IMR-90 (cell line): ENCODE measurements at regions not wholly inside any gene's neighbourhood (a gene's known extent, or its start where the extent isn't known, plus 50 kb on each side); places are given as distances from the start of the nearest gene placed in this dataset.

Experiments
- ATAC-seq: fragments of 200-7000 bp; cut with Tn5 transposase; 2 replicates; pipeline ENCODE4 v1.9.1; 2020; ENCODE audit warnings: low read depth, mild to moderate bottlenecking, moderate library complexity
- BruUV-seq: library from RNA; stranded (reverse); fragments of 400-500 nt; replicated peaks from 2 replicates; lab custom pipeline; 2021; lab: Mats Ljungman, UMichigan
- CTCF ChIA-PET: fragments of 300-600 bp; formaldehyde crosslinking; extraction: SDS; loops from one replicate; lab custom pipeline; 2021; ENCODE audit warnings: antibody characterized with exemption; lab: Yijun Ruan, JAX
- POLR2A ChIA-PET: fragments of 300-600 bp; sonication (Branson Sonifier 250); formaldehyde crosslinking; loops from one replicate; lab custom pipeline; 2022; ENCODE audit warnings: antibody characterized with exemption; ENCODE audit not compliant: unreplicated experiment; lab: Charles Lee
- DNase-seq: peaks from one replicate; pipeline ENCODE4 v3.0.0; 2013
- H2AFZ ChIP-seq: replicated peaks from 2 replicates; pipeline ENCODE3; 2013; ENCODE audit warnings: low read length, mild to moderate bottlenecking; ENCODE audit not compliant: poor library complexity
- H2AK5ac ChIP-seq: 2 replicates; pipeline ENCODE4 v1.6.1; 2013; ENCODE audit warnings: low read depth, low read length, inconsistent platforms
- H2AK9ac ChIP-seq: replicated peaks from 2 replicates; pipeline ENCODE3; 2013; ENCODE audit warnings: mild to moderate bottlenecking, low read depth, low read length, moderate library complexity; ENCODE audit not compliant: poor library complexity
- H2BK120ac ChIP-seq: 2 replicates; pipeline ENCODE4 v1.6.1; 2013; ENCODE audit warnings: low read depth, low read length, inconsistent platforms
- H2BK15ac ChIP-seq: 3 replicates; pipeline ENCODE4 v1.6.1; 2013; ENCODE audit warnings: low read depth, low read length, inconsistent platforms
- H2BK20ac ChIP-seq: 2 replicates; pipeline ENCODE4 v1.6.1; 2013; ENCODE audit warnings: low read depth, mild to moderate bottlenecking, inconsistent platforms, low read length, moderate library complexity
- H2BK5ac ChIP-seq: 2 replicates; pipeline ENCODE4 v1.6.1; 2013; ENCODE audit warnings: mild to moderate bottlenecking, low read depth, low read length, inconsistent platforms; ENCODE audit not compliant: poor library complexity, severe bottlenecking
- H3K14ac ChIP-seq: replicated peaks from 2 replicates; pipeline ENCODE4 v1.6.1; 2013; ENCODE audit warnings: low read depth, low read length, inconsistent platforms
- H3K18ac ChIP-seq: 2 replicates; pipeline ENCODE4 v1.6.1; 2013; ENCODE audit warnings: low read depth, low read length, control low read depth
- H3K23ac ChIP-seq: 2 replicates; pipeline ENCODE4 v1.6.1; 2013; ENCODE audit warnings: low read depth, low read length, inconsistent platforms
- H3K27ac ChIP-seq: 2 replicates; pipeline ENCODE4 v1.5.1; 2013; ENCODE audit warnings: mild to moderate bottlenecking, control low read depth, low read length; ENCODE audit not compliant: insufficient read depth
- H3K27me3 ChIP-seq: 2 replicates; pipeline ENCODE4 v1.6.1; 2013; ENCODE audit warnings: low read length; ENCODE audit not compliant: control insufficient read depth, insufficient read depth
- H3K36me3 ChIP-seq: 2 replicates; pipeline ENCODE4 v1.6.1; 2013; ENCODE audit warnings: low read length, mixed read lengths; ENCODE audit not compliant: control insufficient read depth, insufficient read depth
- H3K4ac ChIP-seq: 2 replicates; pipeline ENCODE4 v1.6.1; 2013; ENCODE audit warnings: low read depth, low read length, inconsistent platforms
- H3K4me1 ChIP-seq: 2 replicates; pipeline ENCODE4 v1.6.1; 2013; ENCODE audit warnings: low read length, mixed read lengths; ENCODE audit not compliant: control insufficient read depth, insufficient read depth
- H3K4me2 ChIP-seq: 2 replicates; pipeline ENCODE4 v1.6.1; 2013; ENCODE audit warnings: low read depth, mild to moderate bottlenecking, control low read depth, low read length, moderate library complexity
- H3K4me3 ChIP-seq: 2 replicates; pipeline ENCODE4 v1.5.1; 2013; ENCODE audit warnings: low read depth, mild to moderate bottlenecking, control low read depth, low read length, moderate library complexity; ENCODE audit not compliant: insufficient read depth
- H3K56ac ChIP-seq: 2 replicates; pipeline ENCODE4 v1.6.1; 2013; ENCODE audit warnings: low read length, inconsistent platforms; ENCODE audit not compliant: insufficient read depth; ENCODE audit errors: extremely low read depth
- H3K79me1 ChIP-seq, 2 experiments: 2 replicates each; pipeline ENCODE4 v1.6.1; 2013; ENCODE audit warnings: low read length in 2 of 2, inconsistent platforms in 1 of 2, low read depth in 1 of 2
- H3K9ac ChIP-seq: 2 replicates; pipeline ENCODE4 v1.6.1; 2013; ENCODE audit warnings: low read depth, low read length, control low read depth
- H3K9me1 ChIP-seq: 2 replicates; pipeline ENCODE4 v1.6.1; 2013; ENCODE audit warnings: low read length, inconsistent platforms; ENCODE audit not compliant: insufficient read depth
- H3K9me3 ChIP-seq: 2 replicates; pipeline ENCODE4 v1.6.1; 2013; ENCODE audit warnings: low read length; ENCODE audit not compliant: control insufficient read depth, insufficient read depth
- H4K20me1 ChIP-seq: 2 replicates; pipeline ENCODE4 v1.6.1; 2013; ENCODE audit warnings: low read length, inconsistent platforms; ENCODE audit not compliant: insufficient read depth
- H4K5ac ChIP-seq: 2 replicates; pipeline ENCODE4 v1.6.1; 2013; ENCODE audit warnings: mild to moderate bottlenecking, low read depth, low read length, control low read depth
- H4K8ac ChIP-seq, 2 experiments: 2 replicates each; pipeline ENCODE4 v1.6.1; 2013; ENCODE audit warnings: low read depth in 2 of 2, low read length in 2 of 2, control low read depth in 1 of 2, inconsistent platforms in 1 of 2
- H4K91ac ChIP-seq: 2 replicates; pipeline ENCODE4 v1.6.1; 2013; ENCODE audit warnings: low read depth, low read length, inconsistent platforms; ENCODE audit not compliant: insufficient read depth
- BHLHE40 ChIP-seq: fragments of 150-350 bp; IDR thresholded peaks from 2 replicates; pipeline ENCODE4 v1.6.1; 2016; ENCODE audit warnings: mild to moderate bottlenecking, low read depth, low read length
- CHD1 ChIP-seq: IDR thresholded peaks from 2 replicates; pipeline ENCODE4 v1.6.1; 2012; ENCODE audit warnings: low read depth, low read length, improper control_type of control experiment
- ELK1 ChIP-seq: fragments of 150-350 bp; IDR thresholded peaks from 2 replicates; pipeline ENCODE4 v1.6.1; 2016; ENCODE audit warnings: low read depth, mild to moderate bottlenecking, low read length, moderate library complexity, borderline replicate concordance
- FOS ChIP-seq: fragments of 150-350 bp; IDR thresholded peaks from 2 replicates; pipeline ENCODE4 v1.6.1; 2016; ENCODE audit warnings: low read depth, low read length
- MAFK ChIP-seq: IDR thresholded peaks from 2 replicates; pipeline ENCODE4 v1.6.1; 2012; ENCODE audit warnings: low read depth, low read length, improper control_type of control experiment
- MAZ ChIP-seq: IDR thresholded peaks from 2 replicates; pipeline ENCODE4 v1.6.1; 2012; ENCODE audit warnings: low read depth, mild to moderate bottlenecking, low read length, improper control_type of control experiment, moderate library complexity, borderline replicate concordance
- MXI1 ChIP-seq: IDR thresholded peaks from 2 replicates; pipeline ENCODE4 v1.6.1; 2012; ENCODE audit warnings: low read depth, mild to moderate bottlenecking, low read length, moderate library complexity, borderline replicate concordance
- NFE2L2 ChIP-seq: fragments of 150-350 bp; IDR thresholded peaks from 2 replicates; pipeline ENCODE4 v1.6.1; 2016; ENCODE audit warnings: low read depth, mild to moderate bottlenecking, low read length
- RFX5 ChIP-seq: IDR thresholded peaks from 2 replicates; pipeline ENCODE4 v1.8.0; 2012; ENCODE audit warnings: low read depth, mild to moderate bottlenecking, low read length, moderate library complexity
- USF2 ChIP-seq: fragments of 150-350 bp; IDR thresholded peaks from 2 replicates; pipeline ENCODE4 v1.6.1; 2017; ENCODE audit warnings: mild to moderate bottlenecking, antibody characterized with exemption, low read length, low read depth
- WGBS, 2 experiments: methylation state at CpG; one replicate each; pipeline versions ENCODE4 v1.1.5 to v1.1.7; 2013; ENCODE audit warnings: missing lambda C conversion rate in 2 of 2; ENCODE audit not compliant: insufficient read length in 1 of 2; ENCODE audit errors: extremely low coverage in 2 of 2; 5-methylcytosine and 5-hydroxymethylcytosine counted together
- dilution Hi-C: fragments of 300-500 bp; cut with HindIII; formaldehyde crosslinking; loops from one replicate; pipeline ENCODE4 v1.14.3; 2018; ENCODE audit warnings: low sequenced_read_pairs; ENCODE audit not compliant: unreplicated experiment
- in situ Hi-C: fragments of 300-500 bp; cut with MboI; formaldehyde crosslinking; loops from 3 replicates; pipeline ENCODE4 v1.14.3; 2019; ENCODE audit warnings: low sequenced_read_pairs, inconsistent platforms, mixed read lengths
- intact Hi-C: fragments of 100-400 bp; cut with micrococcal nuclease; formaldehyde crosslinking; loops from 2 replicates; pipeline ENCODE4 v1.10.0; 2022

GRCh38 chr3:178367817-178368617, 168.2 kb upstream of the KCNMB2 start:
- no peak overlapping the region for H2BK15ac ChIP-seq
- ATAC-seq (no peak), DNase-seq (no peak)
- no peaks in the 10 kb centered on the region for H3K27me3 ChIP-seq
- no peak overlapping the region for H4K91ac ChIP-seq
- H3K4ac ChIP-seq: no peak overlapping the region
- dilution Hi-C loops (no loop called here), in situ Hi-C loops (no loop called here), intact Hi-C loops (no loop called here)
- no peak overlapping the region for H3K14ac ChIP-seq
- ChIA-PET POLR2A (no interaction called here), CTCF (no interaction called here)
- H4K20me1 ChIP-seq: no peaks in the 10 kb centered on the region
- no peak overlapping the region for H4K5ac ChIP-seq
- no peak overlapping the region; the same call in none of the 2 replicates for H3K18ac ChIP-seq
- no peak for TF ChIP-seq RFX5
- no peak for TF ChIP-seq USF2
- TF ChIP-seq MAZ: no peak
- no peak for TF ChIP-seq FOS
- no peak for TF ChIP-seq BHLHE40
- TF ChIP-seq MAFK: no peak
- TF ChIP-seq CHD1: no peak
- TF ChIP-seq MXI1: no peak
- no peak for TF ChIP-seq ELK1
- no peak for TF ChIP-seq NFE2L2
- H3K79me1 ChIP-seq: no peaks in the 10 kb centered on the region
- no peak overlapping the region for H2AFZ ChIP-seq
- no peak overlapping the region for H2BK5ac ChIP-seq
- H3K9me1 ChIP-seq: no peaks in the 10 kb centered on the region
- no peak overlapping the region for H3K4me3 ChIP-seq
- H2BK20ac ChIP-seq: no peak overlapping the region
- no peak overlapping the region for H3K27ac ChIP-seq
- WGBS, 2 experiments: 100% methylated on average over 1 of the region's 4 CpGs; no CpG with 5 or more reads in 1 of the 2 experiments
- H3K56ac ChIP-seq: no peak overlapping the region
- H3K23ac ChIP-seq: no peak overlapping the region
- no peak overlapping the region for H2AK9ac ChIP-seq
- H3K9me3 ChIP-seq: no peaks in the 10 kb centered on the region
- H2BK120ac ChIP-seq: no peak overlapping the region
- no peaks in the 10 kb centered on the region for H3K36me3 ChIP-seq
- H3K9ac ChIP-seq: no peak overlapping the region
- H2AK5ac ChIP-seq: no peak overlapping the region
- no peak overlapping the region for H3K4me2 ChIP-seq
- H4K8ac ChIP-seq: no peak overlapping the region
- H3K4me1 ChIP-seq: no peaks in the 10 kb centered on the region
- BruUV-seq: no TSS peak
